Testis (tissue), 2 donors: ENCODE measurements at regions not wholly inside any gene's neighbourhood (a gene's known extent, or its start where the extent isn't known, plus 50 kb on each side); places are given as distances from the start of the nearest gene placed in this dataset.

Experiments
- POLR2A ChIP-seq: fragments of 450-650 bp; IDR thresholded peaks from one replicate; pipeline ENCODE4 v1.6.1; 2017; ENCODE audit warnings: antibody characterized with exemption, mild to moderate bottlenecking, moderate library complexity
- TF ChIP-seq, protein P1 (sequence below), 3 experiments: fragments of 450-650 bp in 2 of 3; fragments of 200-600 bp in 1 of 3; sonication (generic) in 1 of 3; IDR thresholded peaks; one replicate each; pipeline ENCODE4 v1.5.1; 2016 to 2019; ENCODE audit warnings: antibody characterized with exemption in 3 of 3, mild to moderate bottlenecking in 2 of 3, moderate library complexity in 1 of 3

DNA sequence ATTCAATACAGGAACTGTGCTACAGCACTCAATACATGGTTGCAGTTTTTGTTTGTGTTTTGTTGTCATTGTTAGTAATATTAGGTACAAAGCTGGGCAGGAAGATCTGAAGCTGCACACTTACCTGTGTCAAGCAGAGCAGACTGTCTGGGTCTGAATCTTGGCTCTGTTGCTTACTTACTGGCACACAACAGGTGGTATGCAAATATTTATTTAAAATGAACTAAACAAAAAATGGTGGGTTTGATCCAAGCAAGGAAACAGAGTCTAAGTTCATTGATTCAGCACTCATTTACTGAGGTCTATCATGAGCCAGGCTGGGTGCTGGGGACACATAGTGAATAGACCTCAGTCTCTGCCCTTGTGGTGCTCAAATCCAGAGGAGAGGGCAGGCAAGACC lies 230.4 kb downstream of the OMA1 start:
- TF ChIP-seq, protein P1, sequence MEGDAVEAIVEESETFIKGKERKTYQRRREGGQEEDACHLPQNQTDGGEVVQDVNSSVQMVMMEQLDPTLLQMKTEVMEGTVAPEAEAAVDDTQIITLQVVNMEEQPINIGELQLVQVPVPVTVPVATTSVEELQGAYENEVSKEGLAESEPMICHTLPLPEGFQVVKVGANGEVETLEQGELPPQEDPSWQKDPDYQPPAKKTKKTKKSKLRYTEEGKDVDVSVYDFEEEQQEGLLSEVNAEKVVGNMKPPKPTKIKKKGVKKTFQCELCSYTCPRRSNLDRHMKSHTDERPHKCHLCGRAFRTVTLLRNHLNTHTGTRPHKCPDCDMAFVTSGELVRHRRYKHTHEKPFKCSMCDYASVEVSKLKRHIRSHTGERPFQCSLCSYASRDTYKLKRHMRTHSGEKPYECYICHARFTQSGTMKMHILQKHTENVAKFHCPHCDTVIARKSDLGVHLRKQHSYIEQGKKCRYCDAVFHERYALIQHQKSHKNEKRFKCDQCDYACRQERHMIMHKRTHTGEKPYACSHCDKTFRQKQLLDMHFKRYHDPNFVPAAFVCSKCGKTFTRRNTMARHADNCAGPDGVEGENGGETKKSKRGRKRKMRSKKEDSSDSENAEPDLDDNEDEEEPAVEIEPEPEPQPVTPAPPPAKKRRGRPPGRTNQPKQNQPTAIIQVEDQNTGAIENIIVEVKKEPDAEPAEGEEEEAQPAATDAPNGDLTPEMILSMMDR (IDR thresholded peaks at IDR 0.05) = no peak
- TF ChIP-seq POLR2A = no peak
